HG02610 (cell line): ENCODE measurements at regions not wholly inside any gene's neighbourhood (a gene's known extent, or its start where the extent isn't known, plus 50 kb on each side); places are given as distances from the start of the nearest gene placed in this dataset.
"Not testable (repeated sequence)": the region's sequence is repeated elsewhere in the genome, so short reads cannot be mapped to it uniquely, and the experiment has no call there.

Source experiments
- ATAC-seq: cut with Tn5 transposase; IDR thresholded peaks from one replicate; pipeline ENCODE4 v1.9.1; 2021; ENCODE audit warnings: mild to moderate bottlenecking, moderate library complexity; ENCODE audit not compliant: unreplicated experiment

GRCh38 chr9:31520301-31521085, 864.0 kb upstream of the ACO1 start:
- peak; percentile 49 for ATAC-seq

GRCh38 chr9:31535651-31536050, 848.8 kb upstream of the ACO1 start:
- ATAC-seq = no peak

- no peak for ATAC-seq
These were observed 848.0 kb upstream of the ACO1 start for GRCh38 chr9:31536471-31536870.

GRCh38 chr9:31541721-31542281, 842.6 kb upstream of the ACO1 start:
- no peak for ATAC-seq

- peak; percentile 100 for ATAC-seq
These were observed 841.9 kb upstream of the ACO1 start for GRCh38 chr9:31542384-31543055.

- no peak for ATAC-seq
These were observed 829.5 kb upstream of the ACO1 start for GRCh38 chr9:31554941-31555340.

GRCh38 chr9:31556667-31557463, 827.6 kb upstream of the ACO1 start:
- no peak for ATAC-seq

- not testable (repeated sequence) for ATAC-seq
These were observed 812.3 kb upstream of the ACO1 start for GRCh38 chr9:31572190-31572589.

GRCh38 chr9:31573561-31573960, 810.9 kb upstream of the ACO1 start:
- no peak for ATAC-seq

- ATAC-seq = no peak
These were observed 810.3 kb upstream of the ACO1 start for GRCh38 chr9:31574006-31574765.

GRCh38 chr9:31582071-31582470, 802.4 kb upstream of the ACO1 start:
- no peak for ATAC-seq

GRCh38 chr9:31582561-31582960, 801.9 kb upstream of the ACO1 start:
- ATAC-seq = no peak

- no peak for ATAC-seq
These were observed 799.3 kb upstream of the ACO1 start for GRCh38 chr9:31585158-31585557.

GRCh38 chr9:31587146-31587545, 797.3 kb upstream of the ACO1 start:
- no peak for ATAC-seq

GRCh38 chr9:31588006-31588405, 796.4 kb upstream of the ACO1 start:
- ATAC-seq = no peak

GRCh38 chr9:31588756-31589155, 795.7 kb upstream of the ACO1 start:
- no peak for ATAC-seq

- no peak for ATAC-seq
These were observed 794.4 kb upstream of the ACO1 start for GRCh38 chr9:31590091-31590490.

GRCh38 chr9:31597086-31597485, 787.4 kb upstream of the ACO1 start:
- not testable (repeated sequence) for ATAC-seq

GRCh38 chr9:31597977-31598376, 786.5 kb upstream of the ACO1 start:
- ATAC-seq = peak; percentile 55

GRCh38 chr9:31601666-31602065, 782.8 kb upstream of the ACO1 start:
- ATAC-seq = no peak

- ATAC-seq = no peak
These were observed 779.9 kb upstream of the ACO1 start for GRCh38 chr9:31604531-31604930.
